ENCODE measurements at regions not wholly inside any gene's neighbourhood (a gene's known extent, or its start where the extent isn't known, plus 50 kb on each side); places are given as distances from the start of the nearest gene placed in this dataset.

- TF ChIP-seq CTCF (IDR thresholded peaks at IDR 0.05; ENCODE audit: low read length), result no peak
- TF ChIP-seq EZH2 (IDR thresholded peaks at IDR 0.05; ENCODE audit: borderline replicate concordance, low read length), result no peak
These were observed 974.3 kb upstream of the CELF4 start for GRCh38 chr18:38539856-38540255.
